ENCODE measurements at regions not wholly inside any gene's neighbourhood (a gene's known extent, or its start where the extent isn't known, plus 50 kb on each side); places are given as distances from the start of the nearest gene placed in this dataset.

DNA sequence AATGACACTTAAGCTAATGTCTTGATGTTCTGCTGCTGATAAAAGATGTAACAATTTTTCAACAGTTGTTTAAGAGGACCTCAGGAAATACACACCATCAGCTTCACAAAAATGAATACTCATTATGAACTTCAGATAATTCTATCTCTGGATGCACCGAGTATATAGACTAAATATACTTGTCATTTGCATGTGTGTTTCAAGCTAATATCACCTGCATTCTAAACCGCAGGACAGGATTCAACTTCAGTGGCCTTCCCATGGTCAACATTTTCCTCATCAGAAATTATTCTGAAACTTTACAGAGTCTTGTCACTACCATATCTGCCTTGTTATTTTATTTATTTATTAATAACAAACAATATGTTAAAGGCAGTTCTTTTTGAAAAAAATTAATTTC, 717.0 kb upstream of the CCDC179 start:
- no peak for TF ChIP-seq CTCF (conservative IDR thresholded peaks at IDR 0.05 in 1 of 2, IDR thresholded peaks at IDR 0.05 in 1 of 2; ENCODE audit: low read depth in 1 of 2, low read length in 2 of 2)
- TF ChIP-seq EZH2 (IDR thresholded peaks at IDR 0.05; ENCODE audit: low read length, missing control alignments) = no peak
- H3K27me3 ChIP-seq (ENCODE audit: control insufficient read depth, insufficient read depth, low read length) = no peaks in the 10 kb centered on the region

GRCh38 chr11:23585416-23586104, 725.3 kb upstream of the CCDC179 start:
- H3K4me3 ChIP-seq (replicated peaks in 1 of 4; ENCODE audit: control extremely low read depth in 1 of 4, insufficient read depth in 1 of 4, low read depth in 3 of 4, low read length in 4 of 4) = no peak overlapping the region
- H2AFZ ChIP-seq (ENCODE audit: low read length) = no peak overlapping the region
- H3K27ac ChIP-seq (ENCODE audit: insufficient read depth, low read length) = no peak overlapping the region
- H3K4me1 ChIP-seq (ENCODE audit: control insufficient read depth, extremely low read depth, insufficient read depth, low read length) = no peaks in the 10 kb centered on the region
- H3K27me3 ChIP-seq (ENCODE audit: control insufficient read depth, insufficient read depth, low read length) = no peaks in the 10 kb centered on the region
- H3K9me3 ChIP-seq (ENCODE audit: control insufficient read depth, insufficient read depth, low read depth, low read length) = no peaks in the 10 kb centered on the region
- no peak overlapping the region for H3K4me2 ChIP-seq (ENCODE audit: extremely low read depth, insufficient read depth, low read length)
- TF ChIP-seq CTCF (conservative IDR thresholded peaks at IDR 0.05 in 1 of 2, IDR thresholded peaks at IDR 0.05 in 1 of 2; ENCODE audit: low read depth in 1 of 2, low read length in 2 of 2) (no peak), EZH2 (IDR thresholded peaks at IDR 0.05; ENCODE audit: low read length, missing control alignments) (no peak)
- DNase-seq (ENCODE audit: low read depth in 2 of 2) = peak in 1 of 2 donors; percentile 37
- H3K9ac ChIP-seq (ENCODE audit: insufficient read depth, low read length) = no peak overlapping the region
- no peaks in the 10 kb centered on the region for H3K36me3 ChIP-seq (ENCODE audit: control insufficient read depth, insufficient read depth, low read length)
- H4K20me1 ChIP-seq (ENCODE audit: control insufficient read depth, extremely low read depth, insufficient read depth, low read length) = no peaks in the 10 kb centered on the region
- no peaks in the 10 kb centered on the region for H3K79me2 ChIP-seq (ENCODE audit: control insufficient read depth, insufficient read depth, low read length)

More for the DNA sequence above, 717.0 kb upstream of the CCDC179 start:
- Histone ChIP-seq H3K9me3 (ENCODE audit: control insufficient read depth, insufficient read depth, low read depth, low read length) (no peaks in the 10 kb centered on the region), H3K4me3 (replicated peaks in 1 of 4; ENCODE audit: control extremely low read depth in 1 of 4, insufficient read depth in 1 of 4, low read depth in 3 of 4, low read length in 4 of 4) (no peak overlapping the region), H2AFZ (ENCODE audit: low read length) (no peak overlapping the region), H3K27ac (ENCODE audit: insufficient read depth, low read length) (no peak overlapping the region), H4K20me1 (ENCODE audit: control insufficient read depth, extremely low read depth, insufficient read depth, low read length) (no peaks in the 10 kb centered on the region), H3K9ac (ENCODE audit: insufficient read depth, low read length) (no peak overlapping the region), H3K36me3 (ENCODE audit: control insufficient read depth, insufficient read depth, low read length) (no peaks in the 10 kb centered on the region), H3K4me1 (ENCODE audit: control insufficient read depth, extremely low read depth, insufficient read depth, low read length) (no peaks in the 10 kb centered on the region), H3K79me2 (ENCODE audit: control insufficient read depth, insufficient read depth, low read length) (no peaks in the 10 kb centered on the region), H3K4me2 (ENCODE audit: extremely low read depth, insufficient read depth, low read length) (no peak overlapping the region)
- no peak for DNase-seq (ENCODE audit: low read depth in 2 of 2)

DNA sequence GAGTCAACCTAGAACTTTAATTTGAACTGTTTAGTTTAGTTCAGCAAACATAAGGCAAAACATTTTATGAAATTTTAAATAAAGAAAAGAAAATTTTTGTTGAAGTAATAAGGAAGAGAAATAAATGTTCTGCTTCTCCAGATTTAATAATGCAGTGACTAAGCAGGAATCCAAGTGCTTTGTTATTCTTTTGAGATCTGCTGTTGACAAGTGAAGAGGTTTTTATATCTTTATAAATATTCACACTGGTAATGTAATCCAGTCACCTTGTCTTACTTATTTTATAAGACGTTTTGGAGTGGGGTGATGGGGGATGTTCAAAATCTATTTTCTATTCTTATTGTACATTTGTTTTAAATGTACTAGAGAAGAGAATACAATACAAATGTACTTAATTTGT, 725.9 kb upstream of the CCDC179 start:
- Histone ChIP-seq H3K4me1 (ENCODE audit: control insufficient read depth, extremely low read depth, insufficient read depth, low read length) (no peaks in the 10 kb centered on the region), H2AFZ (ENCODE audit: low read length) (no peak overlapping the region), H3K36me3 (ENCODE audit: control insufficient read depth, insufficient read depth, low read length) (no peaks in the 10 kb centered on the region), H3K4me3 (replicated peaks in 1 of 4; ENCODE audit: control extremely low read depth in 1 of 4, insufficient read depth in 1 of 4, low read depth in 3 of 4, low read length in 4 of 4) (no peak overlapping the region), H3K9me3 (ENCODE audit: control insufficient read depth, insufficient read depth, low read depth, low read length) (no peaks in the 10 kb centered on the region), H4K20me1 (ENCODE audit: control insufficient read depth, extremely low read depth, insufficient read depth, low read length) (no peaks in the 10 kb centered on the region), H3K27me3 (ENCODE audit: control insufficient read depth, insufficient read depth, low read length) (no peaks in the 10 kb centered on the region), H3K79me2 (ENCODE audit: control insufficient read depth, insufficient read depth, low read length) (no peaks in the 10 kb centered on the region), H3K4me2 (ENCODE audit: extremely low read depth, insufficient read depth, low read length) (no peak overlapping the region), H3K27ac (ENCODE audit: insufficient read depth, low read length) (no peak overlapping the region), H3K9ac (ENCODE audit: insufficient read depth, low read length) (no peak overlapping the region)
- TF ChIP-seq EZH2 (IDR thresholded peaks at IDR 0.05; ENCODE audit: low read length, missing control alignments) (no peak), CTCF (conservative IDR thresholded peaks at IDR 0.05 in 1 of 2, IDR thresholded peaks at IDR 0.05 in 1 of 2; ENCODE audit: low read depth in 1 of 2, low read length in 2 of 2) (no peak)
- DNase-seq (ENCODE audit: low read depth in 2 of 2) = no peak
